HG03432 (cell line): ENCODE measurements at regions not wholly inside any gene's neighbourhood (a gene's known extent, or its start where the extent isn't known, plus 50 kb on each side); places are given as distances from the start of the nearest gene placed in this dataset.
"Not testable (repeated sequence)": the region's sequence is repeated elsewhere in the genome, so short reads cannot be mapped to it uniquely, and the experiment has no call there.

Source experiments
- ATAC-seq: cut with Tn5 transposase; IDR thresholded peaks from one replicate; pipeline ENCODE4 v1.9.1; 2021; ENCODE audit warnings: mild to moderate bottlenecking, moderate library complexity; ENCODE audit not compliant: unreplicated experiment

DNA sequence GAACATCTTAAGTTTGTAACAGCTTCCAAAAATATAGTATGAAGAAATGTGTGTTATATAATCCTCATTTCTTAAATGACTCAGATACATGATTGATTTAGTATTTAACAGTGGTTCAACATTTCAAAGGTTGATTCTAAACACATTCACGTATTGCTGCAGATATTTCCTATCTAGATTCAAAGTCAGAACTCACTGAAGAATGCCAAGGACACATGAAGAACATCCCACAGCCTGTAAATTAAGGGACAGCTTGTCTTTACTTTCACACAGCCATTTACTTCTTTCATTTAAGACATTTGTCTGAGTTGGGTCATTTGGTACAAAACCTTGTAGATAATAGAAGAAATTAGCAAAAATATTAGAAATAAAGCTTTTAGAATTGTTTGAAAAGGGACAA is 66.9 kb upstream of the CPSF6 start:
- no peak for ATAC-seq

DNA sequence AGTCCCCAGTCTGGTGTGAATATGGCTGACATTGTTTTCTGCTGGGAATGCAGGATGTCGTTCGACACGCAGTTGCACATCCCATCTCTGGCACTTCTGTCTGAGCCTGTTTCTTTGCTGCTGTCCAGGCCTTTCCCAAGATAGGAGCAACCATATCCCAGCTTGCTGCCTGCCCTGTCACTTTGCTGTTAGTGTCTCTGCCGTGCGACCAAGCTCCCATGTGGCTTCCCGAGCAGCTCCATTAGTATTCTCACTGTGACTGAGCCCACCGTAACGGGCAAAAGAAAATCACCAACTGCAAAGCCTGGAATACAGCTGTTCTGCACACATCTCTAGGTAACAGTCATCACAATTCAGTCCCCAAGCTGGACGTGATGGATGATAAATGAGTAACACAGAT is 66.0 kb upstream of the CPSF6 start:
- ATAC-seq = no peak

DNA sequence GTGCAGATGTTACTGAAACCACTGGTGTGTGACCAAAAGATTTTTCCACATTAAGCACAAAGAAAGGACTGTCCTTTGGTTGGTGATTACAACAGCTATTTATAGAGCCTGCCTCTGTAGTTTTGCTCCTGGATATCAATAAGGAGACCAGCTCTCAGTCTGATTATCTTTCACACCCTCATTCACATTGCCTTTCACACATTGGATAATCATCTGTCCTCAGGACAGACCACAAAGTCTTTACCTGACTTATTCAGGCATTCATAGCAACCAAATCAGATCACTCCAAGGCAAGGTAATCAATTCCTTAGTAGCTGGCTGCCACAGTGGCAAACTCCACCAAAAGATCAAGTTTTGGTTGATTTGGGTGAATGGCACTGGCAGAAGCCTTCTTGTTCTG is 59.6 kb upstream of the CPSF6 start:
- no peak for ATAC-seq

DNA sequence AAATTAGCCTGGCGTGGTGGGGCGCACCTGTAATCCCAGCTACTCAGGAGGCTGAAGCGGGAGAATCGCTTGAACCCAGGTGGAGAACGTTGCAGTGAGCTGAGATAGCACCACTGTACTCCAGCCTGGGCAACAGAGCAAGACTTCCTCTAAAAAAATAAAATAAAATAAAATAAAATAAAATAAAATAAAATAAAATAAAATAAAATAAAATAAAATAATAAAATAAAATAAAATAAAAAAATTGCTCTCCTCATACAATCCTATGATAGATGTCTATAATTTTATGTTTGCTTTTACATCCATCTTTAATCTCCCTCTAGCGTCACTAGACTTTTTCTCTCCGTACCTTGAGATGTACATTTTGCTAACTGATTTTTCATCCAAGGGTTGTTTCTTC is 51.8 kb upstream of the CPSF6 start:
- not testable (repeated sequence) for ATAC-seq

DNA sequence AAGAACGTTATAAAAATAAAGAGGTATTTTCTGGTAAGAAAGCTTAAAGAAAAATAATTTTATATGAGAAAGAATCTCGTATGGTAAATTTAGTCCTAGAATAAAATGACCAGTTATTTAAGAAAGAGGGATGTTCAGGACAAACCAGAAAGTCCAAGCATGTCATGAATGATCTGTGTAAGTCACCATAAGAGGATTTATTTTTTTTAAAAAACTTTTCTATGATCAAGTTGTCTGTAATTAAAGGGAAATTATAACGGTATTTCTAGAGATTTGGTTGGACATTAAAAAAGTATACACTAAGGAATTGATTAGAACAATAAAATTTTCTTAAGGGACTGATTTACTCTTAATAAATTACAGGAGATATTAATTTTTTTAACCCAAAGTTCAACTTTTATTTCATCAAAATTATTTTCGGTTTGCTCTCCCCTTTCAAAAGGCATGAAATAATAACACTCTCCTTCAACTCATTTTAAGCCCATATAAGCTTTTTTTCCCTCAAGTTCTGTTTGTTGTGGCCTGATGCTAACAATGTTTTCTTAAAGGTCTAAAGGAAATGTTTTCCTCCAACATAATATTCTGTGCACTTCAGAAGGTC is 49.9 kb upstream of the CPSF6 start:
- no peak for ATAC-seq
